ENCODE measurements at regions not wholly inside any gene's neighbourhood (a gene's known extent, or its start where the extent isn't known, plus 50 kb on each side); places are given as distances from the start of the nearest gene placed in this dataset.

DNA sequence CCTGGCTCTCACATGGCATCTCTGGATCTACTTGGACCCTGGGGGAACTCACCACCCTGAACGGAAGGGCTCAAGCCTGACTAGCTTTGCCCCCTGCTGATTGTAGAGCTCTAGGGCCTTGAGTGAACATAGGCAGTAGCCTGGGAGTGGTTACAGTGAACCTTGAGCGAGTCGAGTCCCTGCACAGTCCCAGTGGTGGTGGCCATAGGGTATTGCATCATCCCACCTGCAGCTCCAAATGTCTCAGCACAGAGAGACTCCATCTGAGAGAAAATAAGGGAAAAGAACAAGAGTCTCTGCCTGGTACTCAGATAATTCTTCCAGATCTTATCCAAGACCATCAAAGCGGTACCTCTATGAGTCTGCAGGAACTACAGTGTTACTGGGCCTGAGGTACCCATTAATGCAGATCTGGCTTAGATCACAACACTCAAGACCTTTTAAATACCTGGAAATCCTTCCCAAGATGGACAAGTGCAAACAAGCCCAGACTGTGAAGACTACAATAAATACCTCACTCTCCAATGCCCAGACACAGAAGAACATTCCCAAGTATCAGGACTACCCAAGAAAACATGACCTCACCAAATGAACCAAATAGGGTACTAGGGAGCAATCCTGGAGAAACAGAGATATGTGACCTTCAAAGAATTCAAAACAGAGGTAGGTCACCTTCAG, 167.5 kb upstream of the TET2 start:
- TF ChIP-seq, protein P1, sequence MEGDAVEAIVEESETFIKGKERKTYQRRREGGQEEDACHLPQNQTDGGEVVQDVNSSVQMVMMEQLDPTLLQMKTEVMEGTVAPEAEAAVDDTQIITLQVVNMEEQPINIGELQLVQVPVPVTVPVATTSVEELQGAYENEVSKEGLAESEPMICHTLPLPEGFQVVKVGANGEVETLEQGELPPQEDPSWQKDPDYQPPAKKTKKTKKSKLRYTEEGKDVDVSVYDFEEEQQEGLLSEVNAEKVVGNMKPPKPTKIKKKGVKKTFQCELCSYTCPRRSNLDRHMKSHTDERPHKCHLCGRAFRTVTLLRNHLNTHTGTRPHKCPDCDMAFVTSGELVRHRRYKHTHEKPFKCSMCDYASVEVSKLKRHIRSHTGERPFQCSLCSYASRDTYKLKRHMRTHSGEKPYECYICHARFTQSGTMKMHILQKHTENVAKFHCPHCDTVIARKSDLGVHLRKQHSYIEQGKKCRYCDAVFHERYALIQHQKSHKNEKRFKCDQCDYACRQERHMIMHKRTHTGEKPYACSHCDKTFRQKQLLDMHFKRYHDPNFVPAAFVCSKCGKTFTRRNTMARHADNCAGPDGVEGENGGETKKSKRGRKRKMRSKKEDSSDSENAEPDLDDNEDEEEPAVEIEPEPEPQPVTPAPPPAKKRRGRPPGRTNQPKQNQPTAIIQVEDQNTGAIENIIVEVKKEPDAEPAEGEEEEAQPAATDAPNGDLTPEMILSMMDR (conservative IDR thresholded peaks at IDR 0.05): no peak
- DNase-seq (ENCODE audit: extremely low spot score, unreplicated experiment): no peak
- no peak overlapping the region for H3K4me3 Mint-ChIP-seq
- H3K4me1 Mint-ChIP-seq (ENCODE audit: unreplicated experiment): no peaks in the 10 kb centered on the region
- no peaks in the 10 kb centered on the region for H3K36me3 Mint-ChIP-seq
- H3K9me3 Mint-ChIP-seq: no peaks in the 10 kb centered on the region
- H3K27me3 Mint-ChIP-seq: no peaks in the 10 kb centered on the region
- H3K27ac Mint-ChIP-seq: no peak overlapping the region

DNA sequence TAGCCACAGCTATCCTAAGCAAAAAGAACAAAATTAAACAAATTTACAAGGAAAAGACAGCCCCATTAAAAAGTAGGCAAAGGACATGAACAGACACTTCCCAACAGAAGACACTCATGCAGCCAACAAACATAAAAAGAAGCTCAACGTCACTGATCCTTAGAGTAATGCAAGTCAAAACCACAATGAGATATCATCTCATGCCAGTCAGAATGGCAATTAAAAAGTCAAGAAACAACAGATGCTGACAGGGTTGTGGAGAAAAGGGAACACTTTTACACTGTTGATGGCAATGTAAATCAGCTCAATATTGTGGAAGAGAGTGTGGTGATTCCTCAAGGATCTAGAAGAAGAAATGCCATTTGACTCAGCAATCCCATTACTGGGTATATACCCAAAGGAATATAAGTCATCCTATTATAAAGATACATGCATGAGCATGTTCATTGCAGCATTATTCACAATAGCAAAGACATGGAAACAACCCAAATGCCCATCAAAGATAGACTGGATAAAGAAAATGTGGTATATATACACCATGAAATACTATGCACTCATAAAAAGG, 163.0 kb upstream of the TET2 start:
- Mint-ChIP-seq H3K36me3 (no peaks in the 10 kb centered on the region), H3K27ac (no peak overlapping the region), H3K4me1 (ENCODE audit: unreplicated experiment) (no peaks in the 10 kb centered on the region), H3K9me3 (no peaks in the 10 kb centered on the region), H3K27me3 (no peaks in the 10 kb centered on the region), H3K4me3 (no peak overlapping the region)
- TF ChIP-seq, protein P1 (conservative IDR thresholded peaks at IDR 0.05): no peak
- DNase-seq (ENCODE audit: extremely low spot score, unreplicated experiment): no peak

DNA sequence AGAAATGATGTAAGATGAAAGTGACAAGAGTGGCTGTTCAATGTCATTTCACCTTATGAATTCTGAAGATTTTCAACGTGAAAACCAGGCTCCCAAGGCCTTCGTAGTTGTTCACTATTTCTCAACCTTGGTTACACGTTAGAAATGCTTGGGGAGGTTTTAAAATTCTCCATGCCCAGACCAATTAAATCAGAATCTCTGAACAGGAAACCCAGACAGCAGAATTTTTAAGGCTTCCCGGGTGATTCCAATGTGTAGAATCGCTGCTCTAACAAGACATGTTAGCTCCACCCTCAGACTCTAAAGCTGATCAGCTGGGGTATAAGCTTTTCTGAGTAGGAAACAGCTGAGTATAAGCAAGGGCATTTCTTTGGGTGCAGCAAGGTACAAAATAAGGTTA, 160.4 kb upstream of the TET2 start:
- no peak for DNase-seq (ENCODE audit: extremely low spot score, unreplicated experiment)
- H3K4me1 Mint-ChIP-seq (ENCODE audit: unreplicated experiment): no peaks in the 10 kb centered on the region
- peaks cover 4% of the 10 kb centered on the region for H3K27me3 Mint-ChIP-seq
- no peaks in the 10 kb centered on the region for H3K36me3 Mint-ChIP-seq
- TF ChIP-seq, protein P1 (conservative IDR thresholded peaks at IDR 0.05): no peak
- H3K27ac Mint-ChIP-seq: no peak overlapping the region
- no peaks in the 10 kb centered on the region for H3K9me3 Mint-ChIP-seq
- H3K4me3 Mint-ChIP-seq: no peak overlapping the region

DNA sequence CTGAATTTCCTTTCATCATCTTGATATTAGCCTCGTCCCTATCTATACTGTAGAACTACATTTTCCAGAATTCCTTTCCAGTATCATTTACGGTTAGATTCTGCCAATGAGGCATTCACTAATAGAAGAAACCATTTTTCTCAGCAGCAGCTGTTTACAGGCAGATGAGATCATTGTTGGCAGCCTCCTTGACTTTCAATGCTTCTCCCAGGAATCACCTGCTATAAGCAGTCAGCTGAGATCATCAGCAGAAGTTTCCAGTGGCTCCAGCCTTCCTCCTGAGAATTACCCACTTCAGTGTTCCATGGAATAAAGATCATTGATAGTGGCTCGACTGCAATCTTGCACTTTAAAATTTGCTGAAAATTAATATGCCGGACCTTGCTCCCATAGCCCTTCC, 157.3 kb upstream of the TET2 start:
- no peak overlapping the region for H3K4me3 Mint-ChIP-seq
- peaks cover 7% of the 10 kb centered on the region for H3K27me3 Mint-ChIP-seq
- no peaks in the 10 kb centered on the region for H3K9me3 Mint-ChIP-seq
- TF ChIP-seq, protein P1 (conservative IDR thresholded peaks at IDR 0.05): no peak
- H3K27ac Mint-ChIP-seq: no peak overlapping the region
- no peak for DNase-seq (ENCODE audit: extremely low spot score, unreplicated experiment)
- no peaks in the 10 kb centered on the region for H3K36me3 Mint-ChIP-seq
- H3K4me1 Mint-ChIP-seq (ENCODE audit: unreplicated experiment): no peaks in the 10 kb centered on the region

DNA sequence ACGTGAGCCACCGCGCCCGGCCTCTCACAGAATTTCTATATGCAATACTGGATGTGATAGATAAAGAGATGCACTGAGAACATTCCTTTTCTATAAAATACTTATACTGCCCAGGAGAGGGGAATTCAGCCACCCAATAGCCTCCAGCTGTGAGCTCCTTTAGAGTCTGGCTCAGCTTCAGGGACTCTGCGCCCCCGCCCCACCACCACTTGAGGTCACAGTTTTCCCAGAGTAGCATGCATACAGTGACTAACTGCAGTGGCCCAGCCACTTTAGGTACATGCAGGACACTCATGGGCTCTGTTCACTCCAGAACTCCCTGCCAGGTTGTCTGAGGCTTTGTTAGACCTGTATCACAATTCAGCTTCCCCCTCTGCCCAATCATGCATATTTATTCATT, 144.4 kb upstream of the TET2 start:
- H3K4me1 Mint-ChIP-seq (ENCODE audit: unreplicated experiment): no peaks in the 10 kb centered on the region

More for the DNA sequence above, 144.4 kb upstream of the TET2 start:
- TF ChIP-seq, protein P1 (conservative IDR thresholded peaks at IDR 0.05): no peak
- Mint-ChIP-seq H3K27me3 (no peaks in the 10 kb centered on the region), H3K27ac (no peak overlapping the region), H3K9me3 (no peaks in the 10 kb centered on the region), H3K4me3 (no peak overlapping the region), H3K36me3 (no peaks in the 10 kb centered on the region)
- no peak for DNase-seq (ENCODE audit: extremely low spot score, unreplicated experiment)
